NCI-H526 treated with DMSO at 0.1 percent for 48 hours (cell line): ENCODE measurements at regions not wholly inside any gene's neighbourhood (a gene's known extent, or its start where the extent isn't known, plus 50 kb on each side); places are given as distances from the start of the nearest gene placed in this dataset.
"Not testable (repeated sequence)": the region's sequence is repeated elsewhere in the genome, so short reads cannot be mapped to it uniquely, and the experiment has no call there.

Experiments
- DNase-seq: peaks from one replicate; lab custom pipeline; 2025; lab: John Stamatoyannopoulos, UW

DNA sequence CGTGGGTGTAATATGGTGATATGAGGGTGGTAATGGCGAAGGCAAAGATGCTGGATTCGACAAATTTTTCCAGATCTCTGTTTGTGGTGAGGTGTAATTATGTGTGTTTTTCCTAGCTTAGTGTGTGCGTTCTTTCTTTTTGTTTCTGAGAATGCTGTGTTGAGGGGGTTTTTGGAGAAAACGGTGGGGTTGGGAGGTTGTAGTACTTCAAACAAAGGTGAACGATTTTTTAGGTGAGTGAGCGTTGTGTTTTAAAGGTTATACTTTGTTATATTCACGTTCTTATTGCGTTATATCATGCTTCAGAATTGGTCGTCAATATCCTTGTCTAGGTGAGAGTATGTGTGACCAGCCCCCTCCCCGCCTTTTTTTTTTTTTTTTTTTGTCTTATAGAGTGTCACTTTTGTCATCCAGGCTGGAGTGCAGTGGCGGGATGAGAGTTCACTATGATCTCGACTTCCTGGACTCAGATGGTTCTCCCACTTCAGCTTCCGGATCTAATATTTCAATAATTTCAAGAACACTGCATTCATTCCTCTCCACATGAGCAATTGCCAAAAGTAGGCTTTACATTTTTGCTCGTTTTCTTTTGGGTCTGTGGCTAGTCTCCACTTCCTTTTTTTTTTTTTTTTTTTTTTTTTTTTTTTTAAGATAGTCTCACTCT is 82.2 kb upstream of the RNU2-1 start:
- DNase-seq = no peak

DNA sequence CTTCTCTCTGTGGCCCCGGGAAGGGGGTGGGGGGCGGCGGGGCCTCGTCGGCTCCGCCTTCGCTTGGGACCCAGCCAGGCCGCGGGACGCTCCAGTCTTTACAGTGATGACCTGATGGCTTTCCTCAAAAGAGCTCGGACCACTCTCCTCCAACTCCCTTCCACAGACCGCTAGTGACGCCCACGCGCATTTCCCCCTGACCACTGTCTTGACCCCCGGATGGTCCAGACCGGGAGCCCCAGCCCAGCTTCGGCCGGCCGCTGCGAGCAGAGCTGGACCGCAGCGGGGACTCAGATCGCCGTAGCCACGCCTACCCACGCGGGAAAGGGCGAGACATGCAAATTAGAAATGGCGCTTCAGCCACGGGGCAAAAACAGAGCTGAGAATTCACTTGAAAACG is 81.6 kb upstream of the RNU2-1 start:
- DNase-seq = no peak

DNA sequence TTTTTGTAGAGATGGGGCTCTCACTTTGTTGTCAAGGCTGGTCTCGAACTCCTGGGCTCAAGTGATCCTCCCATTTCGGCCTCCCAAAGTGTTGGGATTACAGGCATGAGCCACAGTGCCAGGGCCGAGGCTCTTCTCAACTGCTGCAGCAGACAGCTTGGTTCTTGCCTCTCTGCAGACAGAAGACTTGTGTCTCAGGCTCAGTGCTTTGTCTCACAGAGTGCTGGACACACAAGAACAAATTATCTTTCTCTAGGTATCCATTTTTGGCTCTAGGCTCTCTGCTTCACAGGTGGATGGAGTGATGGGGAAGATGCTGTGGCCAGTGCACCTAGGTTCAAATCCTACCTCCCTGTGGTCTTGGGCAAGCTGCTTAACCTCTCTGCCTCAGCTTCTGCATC is 80.8 kb upstream of the RNU2-1 start:
- DNase-seq = no peak

DNA sequence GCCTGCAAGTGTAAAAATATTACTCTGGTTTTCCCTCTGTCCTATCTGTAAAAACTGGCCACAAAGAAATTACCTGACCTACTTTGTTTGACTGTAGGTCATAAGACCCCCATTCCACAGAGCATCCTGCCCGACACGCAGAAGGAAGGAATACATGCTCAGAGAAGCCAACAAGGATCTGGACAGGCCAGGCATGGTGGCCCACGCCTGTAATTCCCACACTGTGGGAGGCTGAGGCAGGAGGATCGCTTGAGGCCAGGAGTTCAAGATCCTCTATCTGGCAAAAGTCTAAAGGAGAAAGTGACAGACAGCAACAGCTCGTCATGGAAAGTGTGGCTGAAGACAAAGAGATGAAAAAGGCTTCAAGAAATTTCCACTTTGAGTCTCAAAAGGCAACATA is 78.2 kb upstream of the RNU2-1 start:
- DNase-seq = no peak

DNA sequence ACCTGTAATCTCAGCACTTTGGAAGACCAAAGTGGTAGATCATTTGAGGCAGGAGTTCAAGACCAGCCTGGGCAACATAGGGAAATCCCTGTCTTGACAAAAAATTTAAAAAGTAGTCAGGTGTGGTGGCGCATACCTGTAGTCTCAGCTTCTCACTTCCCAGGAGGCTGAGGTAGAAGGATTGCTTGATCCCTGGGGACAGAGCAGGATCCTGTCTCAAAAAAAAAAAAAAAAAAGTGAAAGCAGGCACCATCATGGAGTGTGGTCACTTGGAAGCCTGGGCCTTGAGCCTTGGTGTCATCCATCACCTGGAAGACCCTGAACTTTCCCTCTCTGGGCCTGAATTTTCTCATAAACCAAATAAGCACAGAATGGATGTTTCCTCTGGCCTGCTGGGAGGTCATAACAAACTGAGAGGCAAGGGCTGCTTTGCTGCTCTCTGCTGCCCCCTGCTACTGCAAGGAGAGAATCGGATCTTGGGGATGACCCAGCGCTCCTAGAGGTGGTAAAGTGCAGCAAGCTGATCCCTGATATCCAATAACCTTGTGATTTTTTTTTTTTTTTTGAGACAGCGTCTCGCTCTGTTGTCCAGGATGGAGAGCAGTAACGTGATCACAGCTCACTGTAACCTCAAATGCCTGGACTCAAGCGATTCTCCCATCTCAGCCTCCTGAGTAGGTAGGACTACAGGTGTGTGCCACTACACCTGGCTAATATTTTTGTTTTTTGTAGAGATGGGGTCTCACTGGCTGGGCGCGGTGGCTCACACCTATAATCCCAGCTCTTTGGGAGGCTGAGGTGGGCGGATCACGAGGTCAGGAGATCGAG is 75.9 kb upstream of the RNU2-1 start:
- DNase-seq = no peak

DNA sequence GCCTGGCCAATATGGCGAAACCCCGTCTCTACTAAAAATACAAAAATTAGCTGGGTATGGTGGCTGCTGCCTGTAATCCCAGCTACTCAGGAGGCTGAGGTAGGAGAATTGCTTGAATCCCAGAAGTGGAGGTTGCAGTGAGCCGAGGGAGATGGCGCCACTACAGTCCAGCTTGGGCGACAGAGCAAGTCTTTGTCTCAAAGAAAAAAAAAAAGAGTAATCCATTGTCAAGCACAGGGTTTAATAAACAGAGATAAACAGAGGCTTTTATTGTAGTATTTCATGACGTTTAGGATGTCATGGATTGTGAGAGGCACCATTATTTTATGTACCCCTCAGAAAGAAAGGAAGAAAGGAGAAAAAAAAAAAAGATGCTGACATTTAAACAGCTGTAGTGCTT is 75.2 kb upstream of the RNU2-1 start:
- no peak for DNase-seq

DNA sequence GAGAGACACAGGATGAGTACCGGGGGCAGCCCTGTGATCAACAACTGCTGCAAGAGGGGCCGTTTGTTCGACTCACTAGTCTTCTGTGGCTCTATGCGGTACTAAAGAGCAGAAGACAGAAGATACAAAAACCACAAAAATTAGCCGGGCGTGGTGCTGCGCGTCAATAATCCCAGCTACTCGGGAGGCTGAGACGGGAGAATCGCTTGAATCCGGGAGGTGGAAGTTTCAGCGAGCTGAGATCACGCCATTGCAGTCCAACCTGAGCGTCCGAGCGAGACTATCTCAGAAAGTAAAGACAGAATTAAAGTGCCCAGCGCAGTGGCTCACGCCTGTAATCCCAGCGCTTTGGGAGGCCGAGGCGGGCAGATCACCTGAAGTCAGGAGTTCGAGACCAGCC is 71.0 kb upstream of the RNU2-1 start:
- not testable (repeated sequence) for DNase-seq

DNA sequence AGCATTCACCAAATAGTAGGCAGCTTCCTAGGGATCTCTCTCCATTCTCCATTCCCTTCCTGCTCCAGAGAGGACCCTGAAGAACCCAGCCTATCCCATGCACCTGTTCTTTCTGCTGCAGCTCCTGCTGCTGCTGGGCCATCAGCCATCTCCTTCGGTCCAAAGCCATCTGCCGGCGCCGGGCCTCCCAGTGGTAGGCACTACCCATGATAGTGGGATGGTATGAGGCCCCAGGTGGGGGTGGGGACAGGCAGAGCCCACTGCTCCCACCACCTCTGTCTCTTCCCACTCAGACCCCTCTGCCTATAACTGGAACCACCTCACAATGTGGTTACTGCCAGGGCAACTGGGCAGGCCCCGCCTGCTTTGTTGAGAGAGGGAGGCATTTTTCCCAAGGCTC is 69.3 kb upstream of the RNU2-1 start:
- not testable (repeated sequence) for DNase-seq

DNA sequence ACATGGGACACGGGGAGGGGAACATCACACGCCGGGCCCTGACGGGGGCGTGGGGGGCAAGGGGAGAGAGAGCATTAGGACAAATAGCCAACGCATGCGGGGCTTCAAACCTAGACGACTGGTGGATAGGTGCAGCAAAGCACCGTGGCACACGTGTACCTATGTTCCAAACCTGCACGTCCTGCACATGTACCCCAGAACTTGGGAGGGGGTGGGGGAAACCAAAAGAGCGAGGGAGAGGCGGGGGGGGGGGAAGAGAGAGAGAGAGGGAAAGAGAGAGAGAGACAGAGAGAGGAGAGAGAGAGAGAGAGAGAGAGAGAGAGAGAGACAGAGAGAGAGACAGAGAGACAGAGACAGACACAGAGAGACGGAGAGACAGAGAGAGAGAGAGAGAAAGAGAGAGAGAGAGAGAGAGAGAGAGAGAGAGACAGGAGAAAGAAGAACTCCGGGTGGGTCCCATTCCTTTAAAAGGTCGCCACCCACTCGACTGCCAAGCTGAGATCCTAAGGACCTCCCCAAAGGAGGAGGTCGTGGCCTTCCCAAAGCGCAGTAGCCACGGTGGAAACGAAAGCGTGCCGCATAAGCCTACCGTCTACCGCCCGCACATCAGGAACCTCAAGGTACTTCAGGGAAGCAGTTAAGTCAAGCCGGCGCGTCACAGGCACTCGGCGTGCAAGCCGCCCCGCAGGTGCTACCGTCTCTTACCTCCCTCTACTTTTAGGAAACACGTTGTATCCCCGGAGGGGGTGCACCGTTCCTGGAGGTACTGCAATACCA is 65.7 kb upstream of the RNU2-1 start:
- not testable (repeated sequence) for DNase-seq

DNA sequence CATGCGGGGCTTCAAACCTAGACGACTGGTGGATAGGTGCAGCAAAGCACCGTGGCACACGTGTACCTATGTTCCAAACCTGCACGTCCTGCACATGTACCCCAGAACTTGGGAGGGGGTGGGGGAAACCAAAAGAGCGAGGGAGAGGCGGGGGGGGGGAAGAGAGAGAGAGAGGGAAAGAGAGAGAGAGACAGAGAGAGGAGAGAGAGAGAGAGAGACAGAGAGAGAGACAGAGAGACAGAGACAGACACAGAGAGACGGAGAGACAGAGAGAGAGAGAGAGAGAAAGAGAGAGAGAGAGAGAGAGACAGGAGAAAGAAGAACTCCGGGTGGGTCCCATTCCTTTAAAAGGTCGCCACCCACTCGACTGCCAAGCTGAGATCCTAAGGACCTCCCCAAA is 55.9 kb upstream of the RNU2-1 start:
- not testable (repeated sequence) for DNase-seq

DNA sequence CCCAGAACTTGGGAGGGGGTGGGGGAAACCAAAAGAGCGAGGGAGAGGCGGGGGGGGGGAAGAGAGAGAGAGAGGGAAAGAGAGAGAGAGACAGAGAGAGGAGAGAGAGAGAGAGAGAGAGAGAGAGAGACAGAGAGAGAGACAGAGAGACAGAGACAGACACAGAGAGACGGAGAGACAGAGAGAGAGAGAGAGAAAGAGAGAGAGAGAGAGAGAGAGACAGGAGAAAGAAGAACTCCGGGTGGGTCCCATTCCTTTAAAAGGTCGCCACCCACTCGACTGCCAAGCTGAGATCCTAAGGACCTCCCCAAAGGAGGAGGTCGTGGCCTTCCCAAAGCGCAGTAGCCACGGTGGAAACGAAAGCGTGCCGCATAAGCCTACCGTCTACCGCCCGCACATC is 49.8 kb upstream of the RNU2-1 start:
- DNase-seq = not testable (repeated sequence)
